ENCODE measurements at regions not wholly inside any gene's neighbourhood (a gene's known extent, or its start where the extent isn't known, plus 50 kb on each side); places are given as distances from the start of the nearest gene placed in this dataset.

DNA sequence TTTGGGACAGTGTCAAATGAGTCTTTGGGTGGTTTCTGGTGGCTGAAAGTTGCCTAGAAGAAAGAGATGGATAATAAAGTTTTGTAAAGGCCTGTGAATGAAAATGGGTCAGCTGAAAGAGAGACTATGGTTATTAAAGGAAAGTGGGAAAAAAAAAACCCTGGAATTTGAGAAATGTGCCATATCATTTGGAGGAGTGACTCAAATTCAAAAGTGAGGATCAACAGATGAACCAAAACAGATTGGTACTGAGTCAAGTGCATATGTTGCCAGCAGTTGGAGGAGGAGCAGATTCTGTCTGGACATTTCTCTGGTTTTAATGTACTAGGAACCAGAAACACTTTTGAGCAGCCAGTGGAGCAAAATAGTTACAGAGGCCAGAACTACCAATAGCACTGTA lies 339.8 kb downstream of the KCNA4 start:
- TF ChIP-seq, protein P1, sequence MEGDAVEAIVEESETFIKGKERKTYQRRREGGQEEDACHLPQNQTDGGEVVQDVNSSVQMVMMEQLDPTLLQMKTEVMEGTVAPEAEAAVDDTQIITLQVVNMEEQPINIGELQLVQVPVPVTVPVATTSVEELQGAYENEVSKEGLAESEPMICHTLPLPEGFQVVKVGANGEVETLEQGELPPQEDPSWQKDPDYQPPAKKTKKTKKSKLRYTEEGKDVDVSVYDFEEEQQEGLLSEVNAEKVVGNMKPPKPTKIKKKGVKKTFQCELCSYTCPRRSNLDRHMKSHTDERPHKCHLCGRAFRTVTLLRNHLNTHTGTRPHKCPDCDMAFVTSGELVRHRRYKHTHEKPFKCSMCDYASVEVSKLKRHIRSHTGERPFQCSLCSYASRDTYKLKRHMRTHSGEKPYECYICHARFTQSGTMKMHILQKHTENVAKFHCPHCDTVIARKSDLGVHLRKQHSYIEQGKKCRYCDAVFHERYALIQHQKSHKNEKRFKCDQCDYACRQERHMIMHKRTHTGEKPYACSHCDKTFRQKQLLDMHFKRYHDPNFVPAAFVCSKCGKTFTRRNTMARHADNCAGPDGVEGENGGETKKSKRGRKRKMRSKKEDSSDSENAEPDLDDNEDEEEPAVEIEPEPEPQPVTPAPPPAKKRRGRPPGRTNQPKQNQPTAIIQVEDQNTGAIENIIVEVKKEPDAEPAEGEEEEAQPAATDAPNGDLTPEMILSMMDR (IDR thresholded peaks at IDR 0.05) = no peak
- TF ChIP-seq SIN3A (IDR thresholded peaks at IDR 0.05; ENCODE audit: borderline replicate concordance, insufficient read depth, low read depth, low read length) (no peak), POLR2AphosphoS5 (IDR thresholded peaks at IDR 0.05; ENCODE audit: low read depth, low read length) (no peak), REST (IDR thresholded peaks at IDR 0.05; ENCODE audit: insufficient read depth in 1 of 2, low read depth in 2 of 2, low read length in 1 of 2) (no peak)
